ENCODE measurements at regions not wholly inside any gene's neighbourhood (a gene's known extent, or its start where the extent isn't known, plus 50 kb on each side); places are given as distances from the start of the nearest gene placed in this dataset.

- no peak for DNase-seq (ENCODE audit: low read depth)
Measured at GRCh38 chr21:35223480-35224156, 174.5 kb upstream of the RUNX1 start.

- no peak for DNase-seq (ENCODE audit: low read depth)
Measured at GRCh38 chr21:35222541-35222941, 173.4 kb upstream of the RUNX1 start.

GRCh38 chr21:35222021-35222420 is 172.9 kb upstream of the RUNX1 start:
- no peak for DNase-seq (ENCODE audit: low read depth)

GRCh38 chr21:35220301-35220700 is 171.2 kb upstream of the RUNX1 start:
- no peak for DNase-seq (ENCODE audit: low read depth)

- DNase-seq (ENCODE audit: low read depth): no peak
Measured at GRCh38 chr21:35219719-35220118, 170.6 kb upstream of the RUNX1 start.

- DNase-seq (ENCODE audit: low read depth): no peak
Measured at GRCh38 chr21:35219291-35219690, 170.2 kb upstream of the RUNX1 start.

GRCh38 chr21:35217504-35218060 is 168.5 kb upstream of the RUNX1 start:
- DNase-seq (ENCODE audit: low read depth): no peak

GRCh38 chr21:35216996-35217395 is 167.9 kb upstream of the RUNX1 start:
- no peak for DNase-seq (ENCODE audit: low read depth)

- DNase-seq (ENCODE audit: low read depth): no peak
Measured at GRCh38 chr21:35215870-35216269, 166.8 kb upstream of the RUNX1 start.

GRCh38 chr21:35212393-35213127 is 163.5 kb upstream of the RUNX1 start:
- DNase-seq (ENCODE audit: low read depth): no peak

- no peak for DNase-seq (ENCODE audit: low read depth)
Measured at GRCh38 chr21:35211782-35212181, 162.7 kb upstream of the RUNX1 start.

- no peak for DNase-seq (ENCODE audit: low read depth)
Measured at GRCh38 chr21:35210093-35210492, 161.0 kb upstream of the RUNX1 start.

- DNase-seq (ENCODE audit: low read depth): no peak
Measured at GRCh38 chr21:35208810-35209517, 159.9 kb upstream of the RUNX1 start.

GRCh38 chr21:35208104-35208503 is 159.0 kb upstream of the RUNX1 start:
- no peak for DNase-seq (ENCODE audit: low read depth)

- no peak for DNase-seq (ENCODE audit: low read depth)
Measured at GRCh38 chr21:35207322-35207721, 158.2 kb upstream of the RUNX1 start.

- DNase-seq (ENCODE audit: low read depth): no peak
Measured at GRCh38 chr21:35206141-35207125, 157.3 kb upstream of the RUNX1 start.

- DNase-seq (ENCODE audit: low read depth): no peak
Measured at GRCh38 chr21:35204850-35205541, 155.9 kb upstream of the RUNX1 start.

- DNase-seq (ENCODE audit: low read depth): no peak
Measured at GRCh38 chr21:35204125-35204524, 155.0 kb upstream of the RUNX1 start.

GRCh38 chr21:35203093-35203977 is 154.2 kb upstream of the RUNX1 start:
- DNase-seq (ENCODE audit: low read depth): no peak

- DNase-seq (ENCODE audit: low read depth): no peak
Measured at GRCh38 chr21:35202431-35202830, 153.3 kb upstream of the RUNX1 start.
